Keratinocyte (primary cell): ENCODE measurements at regions not wholly inside any gene's neighbourhood (a gene's known extent, or its start where the extent isn't known, plus 50 kb on each side); places are given as distances from the start of the nearest gene placed in this dataset.

ENCODE experiments used
- DNase-seq: peaks from one replicate; pipeline ENCODE4 v3.0.0-alpha.2; 2011; ENCODE audit warnings: low read depth, missing footprints, low spot score
- FAIRE-seq: peaks from 2 replicates; lab custom pipeline; 2011; peaks lifted over from hg19 to GRCh38; lab: Jason Lieb, UNC
- H2AFZ ChIP-seq: 2 replicates; pipeline ENCODE4 v1.6.0; 2012; ENCODE audit warnings: low read length, control low read depth, inconsistent platforms; ENCODE audit not compliant: control insufficient read depth
- H3K27ac ChIP-seq: 2 replicates; pipeline ENCODE4 v1.5.1; 2011; ENCODE audit warnings: low read length; ENCODE audit not compliant: control insufficient read depth, insufficient read depth
- H3K27me3 ChIP-seq: 3 replicates; pipeline ENCODE4 v1.6.0; 2011; ENCODE audit warnings: low read length; ENCODE audit not compliant: control insufficient read depth, insufficient read depth; ENCODE audit errors: extremely low read depth
- H3K36me3 ChIP-seq, 2 experiments: 2 replicates in 1 of 2; 3 replicates in 1 of 2; pipeline ENCODE4 v1.5.1; 2011; ENCODE audit warnings: low read length in 2 of 2, mild to moderate bottlenecking in 1 of 2; ENCODE audit not compliant: control insufficient read depth in 2 of 2, insufficient read depth in 2 of 2; ENCODE audit errors: extremely low read depth in 1 of 2
- H3K4me1 ChIP-seq: 3 replicates; pipeline ENCODE4 v1.5.1; 2011; ENCODE audit warnings: low read length; ENCODE audit not compliant: control insufficient read depth, insufficient read depth; ENCODE audit errors: extremely low read depth
- H3K4me2 ChIP-seq: 3 replicates; pipeline ENCODE4 v1.6.0; 2011; ENCODE audit warnings: low read depth, low read length; ENCODE audit not compliant: control insufficient read depth, insufficient read depth; ENCODE audit errors: extremely low read depth
- H3K4me3 ChIP-seq, 3 experiments: fragments of 200-600 bp in 1 of 3; sonication (generic) in 1 of 3; 2 replicates in 2 of 3; 3 replicates in 1 of 3; pipeline ENCODE4 v1.5.1; 2011 to 2016; ENCODE audit warnings: low read length in 3 of 3, mild to moderate bottlenecking in 3 of 3, control low read depth in 2 of 3, inconsistent platforms in 1 of 3, low read depth in 1 of 3, mixed read lengths in 1 of 3, mixed run types in 1 of 3, moderate library complexity in 1 of 3; ENCODE audit not compliant: control insufficient read depth in 2 of 3, insufficient read depth in 2 of 3; ENCODE audit errors: extremely low read depth in 1 of 3
- H3K79me2 ChIP-seq: 2 replicates; pipeline ENCODE4 v1.6.0; 2012; ENCODE audit warnings: low read length; ENCODE audit not compliant: control insufficient read depth, insufficient read depth
- H3K9ac ChIP-seq: 3 replicates; pipeline ENCODE4 v1.6.0; 2011; ENCODE audit warnings: low read length; ENCODE audit not compliant: control insufficient read depth, insufficient read depth; ENCODE audit errors: extremely low read depth
- H3K9me1 ChIP-seq: 3 replicates; pipeline ENCODE4 v1.6.0; 2011; ENCODE audit warnings: low read length; ENCODE audit not compliant: control insufficient read depth, insufficient read depth; ENCODE audit errors: extremely low read depth
- H3K9me3 ChIP-seq: 2 replicates; pipeline ENCODE4 v1.5.1; 2012; ENCODE audit warnings: low read depth, low read length; ENCODE audit not compliant: control insufficient read depth
- H4K20me1 ChIP-seq: 3 replicates; pipeline ENCODE4 v1.6.0; 2011; ENCODE audit warnings: low read length; ENCODE audit not compliant: control insufficient read depth, insufficient read depth; ENCODE audit errors: extremely low read depth
- CTCF ChIP-seq, 3 experiments: IDR thresholded peaks in 1 of 3; conservative IDR thresholded peaks in 1 of 3; optimal IDR thresholded peaks in 1 of 3; 2 replicates in 2 of 3; 3 replicates in 1 of 3; pipeline versions ENCODE3 to v1.5.1; 2011; ENCODE audit warnings: low read length in 3 of 3, mild to moderate bottlenecking in 3 of 3, moderate library complexity in 2 of 3, control low read depth in 1 of 3, inconsistent platforms in 1 of 3; ENCODE audit not compliant: insufficient read depth in 2 of 3; ENCODE audit errors: extremely low read depth in 1 of 3
- EZH2 ChIP-seq: IDR thresholded peaks from one replicate; pipeline ENCODE4 v1.6.1; 2012; ENCODE audit warnings: inconsistent platforms, mild to moderate bottlenecking, low read length, moderate library complexity
- dilution Hi-C: fragments of 300-500 bp; cut with MboI; formaldehyde crosslinking; loops from one replicate; pipeline ENCODE4 v1.7.0; 2020; ENCODE audit warnings: low sequenced_read_pairs; ENCODE audit not compliant: extremely low pct_ligation_motif_present

DNA sequence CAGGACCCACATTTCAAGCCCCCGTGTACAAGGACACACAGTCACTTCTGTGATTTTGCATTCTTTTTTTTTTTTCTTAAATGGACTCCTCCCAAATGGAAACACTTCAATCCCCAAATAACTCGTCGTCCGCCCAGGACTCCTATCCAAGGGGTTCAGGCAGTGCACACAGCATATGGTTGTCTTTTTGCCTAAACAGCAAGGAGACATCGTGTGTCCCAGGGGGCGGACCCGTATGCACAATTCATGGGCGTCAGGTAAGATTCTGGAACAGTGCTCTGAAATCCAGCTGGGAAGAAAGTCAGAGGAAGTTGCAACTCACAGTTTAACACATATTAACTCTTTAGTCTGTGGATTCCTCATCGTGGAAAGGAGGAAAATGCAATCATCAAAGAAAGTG, 231.3 kb downstream of the SHOX start:
- Histone ChIP-seq H2AFZ (no peak overlapping the region), H3K79me2 (no peaks in the 10 kb centered on the region), H3K27ac (no peak overlapping the region), H3K9me3 (peaks cover 10% of the 10 kb centered on the region), H3K36me3 (no peaks in the 10 kb centered on the region), H3K27me3 (no peaks in the 10 kb centered on the region), H3K4me1 (no peaks in the 10 kb centered on the region), H3K9ac (no peak overlapping the region), H3K4me2 (no peak overlapping the region), H3K4me3 (no peak overlapping the region), H3K9me1 (no peaks in the 10 kb centered on the region), H4K20me1 (no peaks in the 10 kb centered on the region)
- DNase-seq (no peak), FAIRE-seq (no peak)
- TF ChIP-seq CTCF (optimal IDR thresholded peaks at IDR 0.05 in 1 of 3, IDR thresholded peaks at IDR 0.05 in 1 of 3, conservative IDR thresholded peaks at IDR 0.05 in 1 of 3; ENCODE audit: extremely low read depth in 1 of 3, insufficient read depth in 2 of 3, low read length in 3 of 3), result no peak
- TF ChIP-seq EZH2, result no peak
- dilution Hi-C loops, result no loop called here

GRCh38 chrX:861340-861890, 230.8 kb downstream of the SHOX start:
- H3K36me3 ChIP-seq, result no peaks in the 10 kb centered on the region
- no peaks in the 10 kb centered on the region for H4K20me1 ChIP-seq
- no peak overlapping the region for H3K9ac ChIP-seq
- DNase-seq (no peak), FAIRE-seq (no peak)
- H3K79me2 ChIP-seq, result no peaks in the 10 kb centered on the region
- no peaks in the 10 kb centered on the region for H3K4me1 ChIP-seq
- no peaks in the 10 kb centered on the region for H3K9me1 ChIP-seq
- H3K27me3 ChIP-seq, result no peaks in the 10 kb centered on the region
- dilution Hi-C loops, result no loop called here
- TF ChIP-seq CTCF (optimal IDR thresholded peaks at IDR 0.05 in 1 of 3, IDR thresholded peaks at IDR 0.05 in 1 of 3, conservative IDR thresholded peaks at IDR 0.05 in 1 of 3; ENCODE audit: extremely low read depth in 1 of 3, insufficient read depth in 2 of 3, low read length in 3 of 3), result no peak
- TF ChIP-seq EZH2, result no peak
- H3K4me3 ChIP-seq, result no peak overlapping the region
- H3K27ac ChIP-seq, result no peak overlapping the region
- no peak overlapping the region for H2AFZ ChIP-seq
- no peak overlapping the region for H3K4me2 ChIP-seq
- peaks cover 10% of the 10 kb centered on the region for H3K9me3 ChIP-seq
